ENCODE measurements at regions not wholly inside any gene's neighbourhood (a gene's known extent, or its start where the extent isn't known, plus 50 kb on each side); places are given as distances from the start of the nearest gene placed in this dataset.

- TF ChIP-seq YY1 (IDR thresholded peaks at IDR 0.05; ENCODE audit: insufficient read depth, insufficient read length) (no peak), ZNF274 (IDR thresholded peaks at IDR 0.05; ENCODE audit: low read depth, low read length) (no peak), SUZ12 (IDR thresholded peaks at IDR 0.05; ENCODE audit: extremely low read depth, insufficient read depth, insufficient read length) (no peak)
Measured at GRCh38 chrX:43493756-43494155, 162.3 kb upstream of the MAOA start.

Data from NT2/D1 (cell line).